ENCODE measurements at regions not wholly inside any gene's neighbourhood (a gene's known extent, or its start where the extent isn't known, plus 50 kb on each side); places are given as distances from the start of the nearest gene placed in this dataset.

DNA sequence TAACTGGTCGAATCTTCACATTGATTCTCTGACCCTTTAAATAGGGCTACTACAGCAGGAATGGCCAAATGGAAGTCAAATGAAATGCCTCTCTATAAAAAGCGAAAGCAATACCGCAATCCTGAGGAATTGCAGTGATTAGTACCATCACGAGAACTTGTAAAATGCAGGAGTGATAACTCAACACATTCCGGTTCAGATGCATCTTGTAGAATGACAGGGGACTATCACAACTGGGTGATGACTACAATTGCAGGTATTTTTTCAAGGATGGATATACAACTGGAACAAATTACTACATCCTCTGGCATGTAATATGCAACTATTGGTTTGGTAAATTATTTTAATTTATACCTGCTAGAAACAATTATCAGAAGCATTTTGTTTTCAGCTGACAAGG, 140.4 kb downstream of the PCDH20 start:
- no peak for TF ChIP-seq EZH2 (IDR thresholded peaks at IDR 0.05; ENCODE audit: borderline replicate concordance, low read length)
- TF ChIP-seq, protein P1, sequence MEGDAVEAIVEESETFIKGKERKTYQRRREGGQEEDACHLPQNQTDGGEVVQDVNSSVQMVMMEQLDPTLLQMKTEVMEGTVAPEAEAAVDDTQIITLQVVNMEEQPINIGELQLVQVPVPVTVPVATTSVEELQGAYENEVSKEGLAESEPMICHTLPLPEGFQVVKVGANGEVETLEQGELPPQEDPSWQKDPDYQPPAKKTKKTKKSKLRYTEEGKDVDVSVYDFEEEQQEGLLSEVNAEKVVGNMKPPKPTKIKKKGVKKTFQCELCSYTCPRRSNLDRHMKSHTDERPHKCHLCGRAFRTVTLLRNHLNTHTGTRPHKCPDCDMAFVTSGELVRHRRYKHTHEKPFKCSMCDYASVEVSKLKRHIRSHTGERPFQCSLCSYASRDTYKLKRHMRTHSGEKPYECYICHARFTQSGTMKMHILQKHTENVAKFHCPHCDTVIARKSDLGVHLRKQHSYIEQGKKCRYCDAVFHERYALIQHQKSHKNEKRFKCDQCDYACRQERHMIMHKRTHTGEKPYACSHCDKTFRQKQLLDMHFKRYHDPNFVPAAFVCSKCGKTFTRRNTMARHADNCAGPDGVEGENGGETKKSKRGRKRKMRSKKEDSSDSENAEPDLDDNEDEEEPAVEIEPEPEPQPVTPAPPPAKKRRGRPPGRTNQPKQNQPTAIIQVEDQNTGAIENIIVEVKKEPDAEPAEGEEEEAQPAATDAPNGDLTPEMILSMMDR (conservative IDR thresholded peaks at IDR 0.05 in 1 of 2, IDR thresholded peaks at IDR 0.05 in 1 of 2; ENCODE audit: extremely low read depth in 1 of 2, insufficient read depth in 1 of 2, low read depth in 1 of 2, low read length in 2 of 2), result no peak

All from mammary epithelial cell (primary cell).